H1 (cell line): ENCODE measurements at regions not wholly inside any gene's neighbourhood (a gene's known extent, or its start where the extent isn't known, plus 50 kb on each side); places are given as distances from the start of the nearest gene placed in this dataset.
A peak's percentile ranks its signal among the peaks of the same experiment; 100 is the strongest.

Experiments used
- CTCF ChIA-PET: fragments of 300-600 bp; sonication (Branson Sonifier 250); formaldehyde crosslinking; loops from one replicate; lab custom pipeline; 2021; ENCODE audit not compliant: partially characterized antibody; lab: Charles Lee
- POLR2A ChIA-PET: fragments of 300-600 bp; sonication (Branson Sonifier 250); formaldehyde crosslinking; loops from one replicate; lab custom pipeline; 2021; ENCODE audit warnings: inconsistent platforms; ENCODE audit not compliant: partially characterized antibody; lab: Charles Lee
- DNase-seq, 2 experiments: peaks; one replicate each; pipeline versions ENCODE4 v3.0.0 to v3.0.0-alpha.2; 2010 to 2022; ENCODE audit warnings: low spot score in 2 of 2, low read depth in 1 of 2, mixed read lengths in 1 of 2
- FAIRE-seq: peaks from 2 replicates; lab custom pipeline; 2011; peaks lifted over from hg19 to GRCh38; lab: Jason Lieb, UNC
- H2AFZ ChIP-seq: 2 replicates; pipeline ENCODE4 v1.8.1; 2012; ENCODE audit warnings: low read length, inconsistent platforms
- H2AK5ac ChIP-seq: 2 replicates; pipeline ENCODE4 v1.6.1; 2013; ENCODE audit warnings: low read depth, low read length
- H2BK120ac ChIP-seq: replicated peaks from 2 replicates; pipeline ENCODE3; 2013; ENCODE audit warnings: low read depth, low read length, inconsistent platforms
- H2BK12ac ChIP-seq: 2 replicates; pipeline ENCODE4 v1.6.1; 2013; ENCODE audit warnings: low read depth, low read length
- H2BK15ac ChIP-seq: 2 replicates; pipeline ENCODE4 v1.6.1; 2013; ENCODE audit warnings: low read length
- H2BK20ac ChIP-seq: 2 replicates; pipeline ENCODE4 v1.6.1; 2013; ENCODE audit warnings: low read length
- H2BK5ac ChIP-seq: 2 replicates; pipeline ENCODE4 v1.6.1; 2013; ENCODE audit warnings: low read depth, low read length
- H3K14ac ChIP-seq: 2 replicates; pipeline ENCODE4 v1.6.1; 2013; ENCODE audit warnings: inconsistent platforms; ENCODE audit not compliant: insufficient read length
- H3K18ac ChIP-seq: 2 replicates; pipeline ENCODE4 v1.6.1; 2013; ENCODE audit warnings: low read length; ENCODE audit errors: extremely low read depth
- H3K23ac ChIP-seq: 2 replicates; pipeline ENCODE4 v1.6.1; 2013; ENCODE audit warnings: inconsistent platforms; ENCODE audit not compliant: insufficient read length
- H3K23me2 ChIP-seq: 2 replicates; pipeline ENCODE4 v1.6.1; 2013; ENCODE audit warnings: low read depth, low read length
- H3K27ac ChIP-seq: 2 replicates; pipeline ENCODE4 v1.6.1; 2011; ENCODE audit warnings: low read depth, low read length, inconsistent platforms
- H3K27me3 ChIP-seq, 4 experiments: replicated peaks in 1 of 4; 1 replicate in 1 of 4; 2 replicates in 3 of 4; pipeline versions ENCODE4 v1.6.1 to v1.8.1; 2011 to 2013; ENCODE audit warnings: low read length in 3 of 4, mild to moderate bottlenecking in 3 of 4, inconsistent platforms in 2 of 4, mixed read lengths in 2 of 4, moderate library complexity in 1 of 4; ENCODE audit not compliant: control insufficient read depth in 3 of 4, insufficient read depth in 3 of 4; ENCODE audit errors: extremely low read depth in 1 of 4
- H3K36me3 ChIP-seq, 4 experiments: 2 replicates each; pipeline versions ENCODE4 v1.6.1 to v1.8.1; 2011 to 2013; ENCODE audit warnings: mild to moderate bottlenecking in 4 of 4, low read length in 3 of 4, moderate library complexity in 2 of 4, control low read depth in 1 of 4, inconsistent platforms in 1 of 4; ENCODE audit not compliant: insufficient read depth in 4 of 4, control insufficient read depth in 2 of 4
- H3K4ac ChIP-seq: replicated peaks from 2 replicates; pipeline ENCODE3; 2013; ENCODE audit warnings: low read length, low read depth, mixed read lengths, inconsistent platforms; ENCODE audit not compliant: insufficient read length
- H3K4me1 ChIP-seq, 4 experiments: replicated peaks in 1 of 4; 1 replicate in 1 of 4; 2 replicates in 3 of 4; pipeline versions ENCODE4 v1.6.1 to v1.8.1; 2011 to 2013; ENCODE audit warnings: low read length in 3 of 4, inconsistent platforms in 2 of 4, mixed read lengths in 1 of 4; ENCODE audit not compliant: insufficient read depth in 4 of 4, control insufficient read depth in 3 of 4
- H3K4me2 ChIP-seq, 2 experiments: 2 replicates each; pipeline versions ENCODE4 v1.6.1 to v1.8.1; 2011 to 2013; ENCODE audit warnings: low read depth in 2 of 2, low read length in 2 of 2, control low read depth in 1 of 2, inconsistent platforms in 1 of 2, mild to moderate bottlenecking in 1 of 2; ENCODE audit not compliant: insufficient read depth in 1 of 2
- H3K4me3 ChIP-seq, 4 experiments: fragments of 200-600, 300-600 bp in 1 of 4; sonication (generic), shearing (Covaris generic), sonication (Bioruptor Twin) in 1 of 4; 2 replicates each; pipeline versions ENCODE4 v1.5.1 to v1.8.1; 2011 to 2016; ENCODE audit warnings: low read length in 4 of 4, low read depth in 3 of 4, control low read depth in 2 of 4, inconsistent platforms in 2 of 4, mild to moderate bottlenecking in 2 of 4, mixed read lengths in 1 of 4, moderate library complexity in 1 of 4; ENCODE audit not compliant: insufficient read depth in 2 of 4; ENCODE audit errors: extremely low read depth in 1 of 4
- H3K56ac ChIP-seq: replicated peaks from 2 replicates; pipeline ENCODE3; 2013; ENCODE audit warnings: low read depth, mild to moderate bottlenecking, mixed read lengths, low read length, inconsistent platforms; ENCODE audit not compliant: insufficient read length
- H3K79me1 ChIP-seq: 2 replicates; pipeline ENCODE4 v1.6.1; 2013; ENCODE audit warnings: low read depth, low read length, control low read depth
- H3K79me2 ChIP-seq, 2 experiments: 2 replicates each; pipeline versions ENCODE4 v1.6.1 to v1.8.1; 2012 to 2013; ENCODE audit warnings: low read length in 2 of 2, mild to moderate bottlenecking in 2 of 2, inconsistent platforms in 1 of 2; ENCODE audit not compliant: insufficient read depth in 2 of 2, control insufficient read depth in 1 of 2
- H3K9ac ChIP-seq, 4 experiments: replicated peaks in 1 of 4; 1 replicate in 1 of 4; 2 replicates in 3 of 4; pipeline versions ENCODE4 v1.6.1 to v1.8.1; 2011 to 2013; ENCODE audit warnings: low read depth in 3 of 4, low read length in 3 of 4, control low read depth in 2 of 4, mild to moderate bottlenecking in 2 of 4, moderate library complexity in 2 of 4, inconsistent platforms in 1 of 4; ENCODE audit errors: extremely low read depth in 1 of 4
- H3K9me3 ChIP-seq, 2 experiments: 2 replicates each; pipeline versions ENCODE4 v1.6.1 to v1.8.1; 2012 to 2013; ENCODE audit warnings: mild to moderate bottlenecking in 2 of 2, moderate library complexity in 2 of 2, control low read depth in 1 of 2, inconsistent platforms in 1 of 2, low read depth in 1 of 2, low read length in 1 of 2, mixed read lengths in 1 of 2; ENCODE audit not compliant: insufficient read depth in 2 of 2
- H4K20me1 ChIP-seq, 2 experiments: replicated peaks in 1 of 2; 2 replicates each; pipeline versions ENCODE3 to v1.8.1; 2011 to 2013; ENCODE audit warnings: inconsistent platforms in 2 of 2, low read length in 2 of 2, mild to moderate bottlenecking in 1 of 2; ENCODE audit not compliant: insufficient read depth in 2 of 2, control insufficient read depth in 1 of 2
- H4K5ac ChIP-seq: 2 replicates; pipeline ENCODE4 v1.6.1; 2013; ENCODE audit warnings: low read length, low read depth, mixed read lengths, inconsistent platforms; ENCODE audit not compliant: insufficient read length
- H4K8ac ChIP-seq: 2 replicates; pipeline ENCODE4 v1.8.0; 2013; ENCODE audit warnings: mild to moderate bottlenecking, moderate library complexity, low read length, inconsistent platforms; ENCODE audit not compliant: insufficient read depth; ENCODE audit errors: extremely low read depth
- H4K91ac ChIP-seq: replicated peaks from 2 replicates; pipeline ENCODE3; 2013; ENCODE audit warnings: low read length, mixed read lengths, inconsistent platforms; ENCODE audit not compliant: insufficient read length
- CBX8 ChIP-seq: fragments of 300-800, 300-1000 bp; sonication (generic); IDR thresholded peaks from 2 replicates; pipeline ENCODE4 v1.7.1; 2016; ENCODE audit warnings: low read depth, low read length, borderline replicate concordance
- FOSL1 ChIP-seq: IDR thresholded peaks from 2 replicates; pipeline ENCODE4 v1.6.1; 2011; ENCODE audit warnings: mild to moderate bottlenecking, low read depth, low read length, moderate library complexity; ENCODE audit not compliant: insufficient read depth
- NRF1 ChIP-seq: IDR thresholded peaks from 2 replicates; pipeline ENCODE4 v1.6.1; 2011; ENCODE audit warnings: mild to moderate bottlenecking, low read depth, low read length, improper control_type of control experiment
- POU5F1 ChIP-seq: IDR thresholded peaks from 2 replicates; pipeline ENCODE4 v1.6.1; 2011; ENCODE audit warnings: low read depth, mild to moderate bottlenecking, low read length, moderate library complexity
- RXRA ChIP-seq: IDR thresholded peaks from 2 replicates; pipeline ENCODE4 v1.6.1; 2011; ENCODE audit warnings: low read depth, mild to moderate bottlenecking, low read length, moderate library complexity; ENCODE audit not compliant: insufficient read depth
- SRF ChIP-seq: IDR thresholded peaks from 2 replicates; pipeline ENCODE4 v1.6.1; 2011; ENCODE audit warnings: mild to moderate bottlenecking, low read depth, low read length, moderate library complexity
- TBP ChIP-seq: IDR thresholded peaks from 2 replicates; pipeline ENCODE4 v1.6.1; 2011; ENCODE audit warnings: low read depth, low read length, improper control_type of control experiment
- ZNF274 ChIP-seq: IDR thresholded peaks from 2 replicates; pipeline ENCODE4 v1.7.0; 2012; ENCODE audit warnings: low read length, borderline replicate concordance; ENCODE audit errors: extremely low read depth
- WGBS, 2 experiments: shearing (Covaris generic) in 1 of 2; methylation state at CpG; one replicate each; pipeline versions ENCODE4 v1.1.6 to v1.1.7; 2013 to 2015; ENCODE audit warnings: low lambda C conversion rate in 2 of 2, mixed read lengths in 2 of 2, inconsistent platforms in 1 of 2, low coverage in 1 of 2, missing lambda C conversion rate in 1 of 2; ENCODE audit not compliant: insufficient replicate concordance in 2 of 2, insufficient coverage in 1 of 2, insufficient read length in 1 of 2; ENCODE audit errors: extremely low coverage in 1 of 2, missing lambda C conversion rate in 1 of 2; 5-methylcytosine and 5-hydroxymethylcytosine counted together
- TF ChIP-seq, protein P1 (sequence below), 3 experiments: IDR thresholded peaks; 1 replicate in 2 of 3; 2 replicates in 1 of 3; pipeline versions ENCODE4 v1.5.1 to v1.6.1; 2011; ENCODE audit warnings: low read length in 3 of 3, mild to moderate bottlenecking in 3 of 3, inconsistent platforms in 2 of 3, low read depth in 1 of 3, moderate library complexity in 1 of 3; ENCODE audit not compliant: insufficient read depth in 1 of 3; ENCODE audit errors: control extremely low read depth in 1 of 3

DNA sequence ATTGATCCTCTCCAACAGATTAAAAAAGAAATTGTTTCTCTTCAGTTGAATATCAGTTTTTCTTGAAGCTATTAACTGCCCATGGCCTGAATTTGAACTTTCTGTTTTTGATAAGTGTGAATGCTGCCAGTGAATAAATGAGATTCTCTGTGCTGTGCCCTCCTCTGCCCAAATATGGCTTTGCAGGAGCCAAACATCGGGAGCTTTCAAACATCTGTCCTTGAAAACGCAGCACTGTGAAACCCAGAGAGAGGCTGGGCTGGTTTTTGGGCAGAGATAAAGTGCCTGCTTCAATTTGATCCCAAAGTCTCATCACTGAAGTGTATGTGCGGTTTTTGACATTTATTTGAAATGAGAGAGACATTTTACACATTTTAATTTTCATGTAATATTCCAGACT is 268.3 kb upstream of the SHH start:
- Histone ChIP-seq H3K4me1 (no peaks in the 10 kb centered on the region), H3K23me2 (no peaks in the 10 kb centered on the region), H2BK12ac (no peak overlapping the region), H3K23ac (no peak overlapping the region), H3K14ac (no peak overlapping the region), H3K27me3 (no peaks in the 10 kb centered on the region), H4K8ac (no peak overlapping the region), H2AK5ac (no peak overlapping the region), H3K56ac (no peak overlapping the region), H2AFZ (no peak overlapping the region), H4K5ac (no peak overlapping the region), H2BK120ac (no peak overlapping the region), H3K9me3 (peaks cover 0 to 4% of the 10 kb centered on the region in 2 experiments; a peak in 2 of 4 replicates), H2BK15ac (no peak overlapping the region), H3K36me3 (no peaks in the 10 kb centered on the region), H3K18ac (no peak overlapping the region), H3K9ac (no peak overlapping the region), H2BK20ac (no peak overlapping the region), H2BK5ac (no peak overlapping the region), H3K79me1 (no peaks in the 10 kb centered on the region), H4K20me1 (no peaks in the 10 kb centered on the region), H3K4ac (no peak overlapping the region), H3K27ac (no peak overlapping the region), H4K91ac (no peak overlapping the region), H3K79me2 (no peaks in the 10 kb centered on the region), H3K4me2 (no peak overlapping the region), H3K4me3 (no peak overlapping the region)
- TF ChIP-seq CBX8 (no peak), NRF1 (no peak), FOSL1 (no peak), ZNF274 (no peak), POU5F1 (no peak), RXRA (no peak), TBP (no peak), SRF (peak; percentile 62)
- TF ChIP-seq, protein P1, sequence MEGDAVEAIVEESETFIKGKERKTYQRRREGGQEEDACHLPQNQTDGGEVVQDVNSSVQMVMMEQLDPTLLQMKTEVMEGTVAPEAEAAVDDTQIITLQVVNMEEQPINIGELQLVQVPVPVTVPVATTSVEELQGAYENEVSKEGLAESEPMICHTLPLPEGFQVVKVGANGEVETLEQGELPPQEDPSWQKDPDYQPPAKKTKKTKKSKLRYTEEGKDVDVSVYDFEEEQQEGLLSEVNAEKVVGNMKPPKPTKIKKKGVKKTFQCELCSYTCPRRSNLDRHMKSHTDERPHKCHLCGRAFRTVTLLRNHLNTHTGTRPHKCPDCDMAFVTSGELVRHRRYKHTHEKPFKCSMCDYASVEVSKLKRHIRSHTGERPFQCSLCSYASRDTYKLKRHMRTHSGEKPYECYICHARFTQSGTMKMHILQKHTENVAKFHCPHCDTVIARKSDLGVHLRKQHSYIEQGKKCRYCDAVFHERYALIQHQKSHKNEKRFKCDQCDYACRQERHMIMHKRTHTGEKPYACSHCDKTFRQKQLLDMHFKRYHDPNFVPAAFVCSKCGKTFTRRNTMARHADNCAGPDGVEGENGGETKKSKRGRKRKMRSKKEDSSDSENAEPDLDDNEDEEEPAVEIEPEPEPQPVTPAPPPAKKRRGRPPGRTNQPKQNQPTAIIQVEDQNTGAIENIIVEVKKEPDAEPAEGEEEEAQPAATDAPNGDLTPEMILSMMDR (IDR thresholded peaks at IDR 0.05; ENCODE audit: control extremely low read depth in 1 of 3, insufficient read depth in 1 of 3, low read depth in 1 of 3, low read length in 3 of 3), result no peak
- FAIRE-seq (no peak), DNase-seq (no peak)
- CTCF ChIA-PET, result interaction anchor here (0.5 to 1.6 kb wide), 2 partner anchors 14 to 20 kb away, joined by 3 read pairs; no protein-coding TSS in a partner anchor
- 91% methylated on average over 3 of the region's 3 CpGs; no CpG with 5 or more reads in 1 of the 2 experiments for WGBS, 2 experiments
- POLR2A ChIA-PET, result no interaction called here
